Right lobe of liver (tissue), 6 donors: ENCODE measurements at regions not wholly inside any gene's neighbourhood (a gene's known extent, or its start where the extent isn't known, plus 50 kb on each side); places are given as distances from the start of the nearest gene placed in this dataset.

Source experiments
- ATAC-seq, 4 donors: fragments of 200-7000 bp; cut with Tn5 transposase; one replicate each; pipeline ENCODE4 v1.9.1; 2020; ENCODE audit warnings: mild to moderate bottlenecking in 4 of 4, moderate library complexity in 4 of 4
- DNase-seq, 3 donors: peaks; one replicate each; pipeline ENCODE4 v3.0.0-alpha.2; 2020
- H3K27ac ChIP-seq, 3 donors: fragments of 200-600 bp; one replicate each; pipeline ENCODE4 v1.8.0; 2022
- H3K27me3 ChIP-seq, 2 donors: fragments of 200-600 bp; one replicate each; pipeline ENCODE4 v1.8.0; 2022
- H3K36me3 ChIP-seq, 4 donors: fragments of 200-600 bp; sonication (generic) in 1 of 4; one replicate each; pipeline versions ENCODE4 v1.5.1 to v1.8.0; 2017 to 2022; ENCODE audit warnings: control low read depth in 1 of 4
- H3K4me1 ChIP-seq, 4 donors: fragments of 200-600 bp; sonication (generic) in 1 of 4; one replicate each; pipeline versions ENCODE4 v1.5.1 to v1.8.0; 2017 to 2022; ENCODE audit warnings: control low read depth in 1 of 4
- H3K4me3 ChIP-seq, 3 donors: fragments of 200-600 bp; one replicate each; pipeline ENCODE4 v1.8.0; 2022
- H3K9me3 ChIP-seq, 4 donors: fragments of 200-600 bp; sonication (generic) in 1 of 4; one replicate each; pipeline versions ENCODE4 v1.5.1 to v1.8.0; 2017 to 2022; ENCODE audit warnings: control low read depth in 1 of 4
- CTCF ChIP-seq, 4 donors: fragments of 200-600 bp in 3 of 4; fragments of 450-650 bp in 1 of 4; IDR thresholded peaks; one replicate each; pipeline versions ENCODE4 v1.5.1 to v1.8.0; 2016 to 2022; ENCODE audit warnings: antibody characterized with exemption in 4 of 4, mild to moderate bottlenecking in 2 of 4
- POLR2A ChIP-seq: fragments of 450-650 bp; IDR thresholded peaks from one replicate; pipeline ENCODE4 v1.6.1; 2017; ENCODE audit warnings: antibody characterized with exemption, mild to moderate bottlenecking
- WGBS: methylation state at CpG from one replicate; pipeline ENCODE4 v1.1.6; 2018; ENCODE audit warnings: low coverage, low lambda C conversion rate; ENCODE audit not compliant: insufficient coverage; ENCODE audit errors: missing lambda C conversion rate; 5-methylcytosine and 5-hydroxymethylcytosine counted together
- intact Hi-C, 2 donors: fragments of 100-400 bp; cut with DNase I; formaldehyde crosslinking; loops; one replicate each; pipeline versions ENCODE4 v1.11.2 to v1.14.1; 2022
- donor health status: DM: no; HTN: yes; CAD: no.
- donor health status: DM: no; HTN: no; CAD: no.
- donor health status: DM: no; HTN: no; CAD: no.
- donor health status: DM: no; HTN: yes; CAD: no.
- donor health status: DM: no; HTN: yes; CAD: no.

DNA sequence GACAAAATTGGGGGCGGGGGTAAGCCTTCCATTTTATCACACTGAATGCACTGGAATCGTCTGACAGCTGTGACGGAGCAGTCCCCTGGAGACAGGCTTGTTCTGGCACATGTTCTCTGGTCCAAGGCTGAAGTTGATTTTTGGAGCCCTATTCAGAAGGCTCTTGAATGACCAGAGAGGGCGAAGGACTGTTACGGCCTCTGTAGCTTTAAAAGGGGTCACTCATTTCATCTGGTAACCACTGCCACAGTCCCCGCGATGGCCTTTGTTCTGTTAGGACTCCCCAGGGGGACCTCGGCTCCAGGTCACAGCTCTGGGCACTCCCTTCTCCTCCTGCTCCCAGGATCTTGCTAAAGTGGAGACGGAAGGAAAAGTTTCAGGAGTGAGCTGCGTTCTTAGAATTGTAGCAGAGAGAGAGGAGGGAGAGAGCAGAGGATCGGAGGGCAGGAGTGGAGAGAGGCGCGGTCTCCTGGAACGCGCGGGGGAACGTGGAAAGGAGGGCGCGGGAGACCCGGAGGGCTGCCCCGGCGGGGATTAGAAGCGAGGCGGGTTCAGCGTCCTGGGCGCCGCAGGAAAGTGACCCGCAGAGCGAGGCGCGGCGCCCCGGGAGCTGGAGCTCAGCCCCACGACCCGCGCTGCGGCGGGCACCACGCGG lies 134.3 kb upstream of the MYO16 start:
- WGBS, result 1% methylated on average over 22 of the region's 40 CpGs
- intact Hi-C loops, result no loop called here
- Histone ChIP-seq H3K27ac (no peak overlapping the region), H3K27me3 (no peaks in the 10 kb centered on the region), H3K4me1 (no peaks in the 10 kb centered on the region), H3K4me3 (no peak overlapping the region), H3K36me3 (no peaks in the 10 kb centered on the region), H3K9me3 (no peaks in the 10 kb centered on the region)
- ATAC-seq, result no peak
- DNase-seq, result no peak
- TF ChIP-seq CTCF (IDR thresholded peaks at IDR 0.05), result no peak
- no peak for TF ChIP-seq POLR2A

DNA sequence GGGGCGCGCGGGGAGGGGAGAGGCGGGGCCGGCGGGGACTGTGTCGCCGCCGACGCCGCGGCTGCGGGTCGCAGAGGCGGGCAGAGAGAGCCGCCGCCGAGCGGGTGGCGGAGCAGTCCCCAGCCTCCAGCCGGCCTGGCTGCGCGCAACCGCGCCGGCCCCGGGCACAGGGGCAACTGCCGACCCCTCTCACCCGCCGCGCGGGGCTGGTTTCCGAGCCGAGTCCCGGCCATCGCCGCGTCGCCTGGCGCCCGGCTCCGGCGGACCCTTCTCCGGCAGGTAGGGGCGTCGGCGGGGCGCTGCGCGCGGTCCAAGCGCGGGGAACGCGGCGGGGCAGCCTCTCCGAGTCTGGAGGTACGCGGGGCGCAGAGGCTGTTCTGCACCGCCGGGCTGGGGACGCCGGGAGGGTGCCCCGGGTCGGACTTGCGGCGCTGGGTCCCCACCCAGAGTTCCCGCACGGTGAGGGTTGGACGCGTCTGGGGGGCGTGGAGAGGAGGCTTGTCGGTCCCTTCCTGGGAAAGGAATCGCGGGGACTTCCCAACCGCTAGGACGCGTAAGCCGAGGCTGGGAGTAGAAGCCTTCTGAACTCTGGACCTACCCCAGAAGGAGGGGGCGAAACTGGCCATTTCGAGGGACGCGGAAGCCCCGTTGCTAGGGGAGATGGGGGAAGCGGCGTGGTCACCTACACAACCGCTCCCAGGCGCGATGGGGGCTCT lies 133.6 kb upstream of the MYO16 start:
- Histone ChIP-seq H3K9me3 (no peaks in the 10 kb centered on the region), H3K4me3 (no peak overlapping the region), H3K27ac (no peak overlapping the region), H3K36me3 (no peaks in the 10 kb centered on the region), H3K4me1 (no peaks in the 10 kb centered on the region), H3K27me3 (no peaks in the 10 kb centered on the region)
- whole genome bisulfite sequencing, result 4% methylated on average over 24 of the region's 90 CpGs
- no peak for TF ChIP-seq CTCF (IDR thresholded peaks at IDR 0.05)
- no peak for TF ChIP-seq POLR2A
- intact Hi-C loops, result no loop called here
- DNase-seq (peak in 1 of 3 donors; percentile 51), ATAC-seq (peak in 1 of 4 donors; percentile 18)

DNA sequence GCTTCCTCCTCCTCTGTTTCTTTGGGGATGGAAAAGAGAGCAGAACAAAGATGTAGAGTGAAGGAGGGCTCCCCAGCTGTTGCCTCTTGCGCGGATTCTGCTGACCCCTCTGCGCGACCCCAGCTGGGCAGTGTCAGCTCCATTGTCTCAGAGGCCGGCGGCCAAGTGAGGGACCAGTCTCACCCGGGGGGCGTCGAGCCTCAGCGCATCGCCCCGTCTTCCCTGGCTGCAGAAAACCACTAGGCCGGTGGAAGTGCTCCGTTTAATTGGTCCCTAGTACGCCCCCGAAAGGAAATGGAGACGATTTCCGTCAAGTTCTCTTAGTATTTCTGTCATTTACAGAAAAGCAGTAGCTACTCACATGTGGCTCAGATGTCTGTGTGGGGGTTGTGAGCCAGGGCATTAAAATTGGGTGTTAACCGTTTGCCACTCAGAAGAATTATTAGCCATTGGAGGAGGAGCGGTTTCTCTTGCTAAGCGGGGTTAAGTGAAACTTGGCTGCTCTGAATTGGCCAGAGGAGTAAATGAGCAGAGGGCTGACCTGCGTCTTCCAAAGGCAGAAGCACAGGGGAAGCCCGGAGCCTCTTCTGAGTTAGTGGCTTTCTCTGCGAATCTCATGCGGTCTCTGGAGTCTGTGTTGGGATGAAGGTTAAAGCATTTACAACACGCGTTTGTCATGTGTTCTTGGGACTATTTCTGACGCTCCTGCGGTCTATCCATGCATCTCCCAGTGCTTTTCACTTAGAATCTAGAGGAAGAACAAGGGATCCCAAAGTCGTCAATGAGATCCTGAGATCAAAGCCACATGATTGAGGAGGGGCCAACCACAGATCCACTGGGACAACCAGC lies 132.8 kb upstream of the MYO16 start:
- intact Hi-C loops, result no loop called here
- Histone ChIP-seq H3K4me3 (no peak overlapping the region), H3K9me3 (no peaks in the 10 kb centered on the region), H3K27me3 (no peaks in the 10 kb centered on the region), H3K4me1 (no peaks in the 10 kb centered on the region), H3K27ac (no peak overlapping the region), H3K36me3 (no peaks in the 10 kb centered on the region)
- DNase-seq, result no peak
- no peak for TF ChIP-seq CTCF (IDR thresholded peaks at IDR 0.05)
- no peak for TF ChIP-seq POLR2A
- 4% methylated on average over 19 of the region's 30 CpGs for WGBS
- ATAC-seq, result no peak

DNA sequence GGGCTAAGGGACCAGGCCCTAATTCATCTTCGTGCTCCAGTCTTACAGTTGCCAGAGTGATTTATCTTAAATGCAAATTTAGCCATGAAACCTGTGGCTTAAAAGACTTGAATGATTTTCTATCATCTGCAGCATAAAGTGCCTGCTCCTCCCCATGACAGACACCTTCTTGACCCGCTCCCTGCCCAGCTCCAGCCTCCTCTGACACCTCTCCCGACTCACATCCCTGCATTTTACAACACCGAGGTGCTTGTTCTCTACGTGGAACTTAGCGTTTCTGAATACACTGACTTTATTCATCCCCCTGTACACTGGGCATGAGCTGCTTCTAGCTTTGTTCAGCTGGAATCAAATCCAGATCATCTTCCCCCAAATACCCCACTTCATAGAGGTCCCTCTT lies 128.7 kb upstream of the MYO16 start:
- intact Hi-C loops, result no loop called here
- no peak for DNase-seq
- no peaks in the 10 kb centered on the region for H3K9me3 ChIP-seq
- WGBS, result 51% methylated on average over 6 of the region's 6 CpGs
- no peaks in the 10 kb centered on the region for H3K27me3 ChIP-seq
- no peak overlapping the region for H3K4me3 ChIP-seq
- no peak for ATAC-seq
- H3K27ac ChIP-seq, result no peak overlapping the region
- TF ChIP-seq CTCF (IDR thresholded peaks at IDR 0.05) (no peak), POLR2A (no peak)
- no peaks in the 10 kb centered on the region for H3K4me1 ChIP-seq
- H3K36me3 ChIP-seq, result no peaks in the 10 kb centered on the region
